NT2/D1 (cell line): ENCODE measurements at regions not wholly inside any gene's neighbourhood (a gene's known extent, or its start where the extent isn't known, plus 50 kb on each side); places are given as distances from the start of the nearest gene placed in this dataset.

Experiments used
- YY1 ChIP-seq: IDR thresholded peaks from 2 replicates; pipeline ENCODE4 v1.6.1; 2011; ENCODE audit not compliant: insufficient read length, insufficient read depth
- ZNF274 ChIP-seq: IDR thresholded peaks from 2 replicates; pipeline ENCODE4 v1.6.1; 2011; ENCODE audit warnings: mild to moderate bottlenecking, low read depth, low read length

DNA sequence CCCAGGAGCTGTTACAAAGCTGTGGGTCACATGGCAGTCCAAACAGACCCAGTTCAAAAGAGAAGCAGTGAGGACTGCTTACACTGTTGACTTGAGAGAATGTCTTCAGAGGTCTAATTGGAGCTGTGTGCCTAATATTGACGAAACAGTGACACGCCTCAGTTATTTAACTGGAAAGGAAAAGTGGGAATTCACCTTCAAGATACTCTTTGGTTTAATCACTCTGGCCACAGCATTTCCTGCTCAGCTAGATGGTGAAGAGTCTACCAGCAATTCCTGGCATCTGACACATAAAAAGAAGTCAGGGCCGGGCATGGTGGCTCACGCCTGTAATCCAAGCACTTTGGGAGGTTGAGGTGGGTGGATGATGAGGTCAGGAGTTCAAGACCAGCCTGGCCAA, 326.4 kb downstream of the SV2B start:
- TF ChIP-seq ZNF274, result no peak
- no peak for TF ChIP-seq YY1
